ENCODE measurements at regions not wholly inside any gene's neighbourhood (a gene's known extent, or its start where the extent isn't known, plus 50 kb on each side); places are given as distances from the start of the nearest gene placed in this dataset.

- POLR2A ChIA-PET: no interaction called here
- no peaks in the 10 kb centered on the region for H3K36me3 ChIP-seq (ENCODE audit: control insufficient read depth in 2 of 2, insufficient read depth in 1 of 2, low read length in 2 of 2)
- CTCF ChIA-PET: interaction anchor here (1.1 kb wide), 1 partner anchor 123 kb away, joined by 6 read pairs; no protein-coding TSS in a partner anchor
Observed at GRCh38 chr14:85400678-85401077, 129.3 kb upstream of the FLRT2 start.

DNA sequence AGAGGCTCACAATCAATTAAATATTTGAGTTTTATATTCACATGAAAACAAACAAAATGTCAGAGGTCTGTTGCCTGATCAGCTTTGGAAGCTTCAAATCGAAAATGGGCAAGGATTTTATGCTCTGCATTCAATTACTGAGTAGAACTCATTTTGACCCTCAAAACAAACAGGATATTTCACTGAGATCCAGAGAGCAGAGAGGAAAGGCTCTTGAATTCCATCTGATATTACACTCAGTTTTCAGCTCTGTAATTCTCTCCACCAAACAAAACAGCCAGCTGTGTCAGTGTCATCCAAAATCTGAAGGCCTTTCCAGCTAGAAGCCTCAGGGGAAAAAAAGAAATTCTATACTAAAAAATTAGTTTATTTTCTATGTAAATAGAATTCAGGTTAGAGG, 128.6 kb upstream of the FLRT2 start:
- Histone ChIP-seq H3K4me3 (ENCODE audit: low read depth, low read length) (no peak overlapping the region), H3K36me3 (ENCODE audit: control insufficient read depth in 2 of 2, insufficient read depth in 1 of 2, low read length in 2 of 2) (no peaks in the 10 kb centered on the region), H3K27ac (ENCODE audit: extremely low read depth, low read depth, low read length) (no peak overlapping the region), H3K4me1 (ENCODE audit: control insufficient read depth, insufficient read depth, low read length) (no peaks in the 10 kb centered on the region; the same call in 1 of the 2 replicates), H3K9me3 (ENCODE audit: control insufficient read depth, insufficient read depth, low read depth, low read length) (no peaks in the 10 kb centered on the region)
- ChIA-PET POLR2A (no interaction called here), CTCF (no interaction called here)
- TF ChIP-seq MEIS1 (CRISPR knock-in tag; IDR thresholded peaks at IDR 0.05; ENCODE audit: borderline replicate concordance): no peak
- TF ChIP-seq, protein P1, sequence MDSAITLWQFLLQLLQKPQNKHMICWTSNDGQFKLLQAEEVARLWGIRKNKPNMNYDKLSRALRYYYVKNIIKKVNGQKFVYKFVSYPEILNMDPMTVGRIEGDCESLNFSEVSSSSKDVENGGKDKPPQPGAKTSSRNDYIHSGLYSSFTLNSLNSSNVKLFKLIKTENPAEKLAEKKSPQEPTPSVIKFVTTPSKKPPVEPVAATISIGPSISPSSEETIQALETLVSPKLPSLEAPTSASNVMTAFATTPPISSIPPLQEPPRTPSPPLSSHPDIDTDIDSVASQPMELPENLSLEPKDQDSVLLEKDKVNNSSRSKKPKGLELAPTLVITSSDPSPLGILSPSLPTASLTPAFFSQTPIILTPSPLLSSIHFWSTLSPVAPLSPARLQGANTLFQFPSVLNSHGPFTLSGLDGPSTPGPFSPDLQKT (IDR thresholded peaks at IDR 0.05; ENCODE audit: borderline replicate concordance, low read depth, low read length): no peak

More at GRCh38 chr14:85400678-85401077, 129.3 kb upstream of the FLRT2 start:
- Histone ChIP-seq H3K4me3 (ENCODE audit: low read depth, low read length) (no peak overlapping the region), H3K4me1 (ENCODE audit: control insufficient read depth, insufficient read depth, low read length) (no peaks in the 10 kb centered on the region; the same call in 1 of the 2 replicates), H3K9me3 (ENCODE audit: control insufficient read depth, insufficient read depth, low read depth, low read length) (no peaks in the 10 kb centered on the region), H3K27ac (ENCODE audit: extremely low read depth, low read depth, low read length) (no peak overlapping the region)
- no peak for TF ChIP-seq ZNF423 (tag by site-specific recombination; IDR thresholded peaks at IDR 0.05)
- TF ChIP-seq ZBTB21 (tag by site-specific recombination; IDR thresholded peaks at IDR 0.05): no peak
- no peak for TF ChIP-seq ZNF354C (tag by site-specific recombination; IDR thresholded peaks at IDR 0.05; ENCODE audit: borderline replicate concordance, low read depth)
- TF ChIP-seq ZNF133 (tag by site-specific recombination; IDR thresholded peaks at IDR 0.05): no peak
- no peak for TF ChIP-seq ZNF626 (tag by site-specific recombination; IDR thresholded peaks at IDR 0.05)

GRCh38 chr14:85402569-85403162, 127.3 kb upstream of the FLRT2 start:
- Histone ChIP-seq H3K27ac (ENCODE audit: extremely low read depth, low read depth, low read length) (no peak overlapping the region), H3K4me3 (ENCODE audit: low read depth, low read length) (no peak overlapping the region), H3K36me3 (ENCODE audit: control insufficient read depth in 2 of 2, insufficient read depth in 1 of 2, low read length in 2 of 2) (no peaks in the 10 kb centered on the region), H3K9me3 (ENCODE audit: control insufficient read depth, insufficient read depth, low read depth, low read length) (no peaks in the 10 kb centered on the region), H3K4me1 (ENCODE audit: control insufficient read depth, insufficient read depth, low read length) (no peaks in the 10 kb centered on the region; the same call in 1 of the 2 replicates)
- ChIA-PET POLR2A (no interaction called here), CTCF (no interaction called here)
- TF ChIP-seq BCL6B (tag by site-specific recombination; IDR thresholded peaks at IDR 0.05): no peak
- no peak for TF ChIP-seq GLIS2 (tag by site-specific recombination; IDR thresholded peaks at IDR 0.05)
- no peak for TF ChIP-seq ZBTB44 (tag by site-specific recombination; IDR thresholded peaks at IDR 0.05)
- TF ChIP-seq ATF2 (tag by site-specific recombination; IDR thresholded peaks at IDR 0.05; ENCODE audit: low read depth): no peak
- TF ChIP-seq ZNF629 (tag by site-specific recombination; IDR thresholded peaks at IDR 0.05): no peak
- no peak for TF ChIP-seq ZBTB11 (tag by site-specific recombination; conservative IDR thresholded peaks at IDR 0.05; ENCODE audit: low read depth)
- no peak for TF ChIP-seq ZNF416 (tag by site-specific recombination; IDR thresholded peaks at IDR 0.05)
- no peak for TF ChIP-seq ZNF585B (tag by site-specific recombination; IDR thresholded peaks at IDR 0.05)
- TF ChIP-seq ZNF529 (tag by site-specific recombination; IDR thresholded peaks at IDR 0.05; ENCODE audit: insufficient replicate concordance): no peak
- no peak for TF ChIP-seq ZNF341 (tag by site-specific recombination; IDR thresholded peaks at IDR 0.05; ENCODE audit: low read depth)
- no peak for TF ChIP-seq ZNF157 (tag by site-specific recombination; IDR thresholded peaks at IDR 0.05)
- no peak for TF ChIP-seq RBAK (tag by site-specific recombination; IDR thresholded peaks at IDR 0.05)
- TF ChIP-seq ZNF530 (tag by site-specific recombination; IDR thresholded peaks at IDR 0.05; ENCODE audit: low read depth): no peak
- no peak for TF ChIP-seq BCL11A (tag by site-specific recombination; IDR thresholded peaks at IDR 0.05; ENCODE audit: low read depth)
